ENCODE measurements at regions not wholly inside any gene's neighbourhood (a gene's known extent, or its start where the extent isn't known, plus 50 kb on each side); places are given as distances from the start of the nearest gene placed in this dataset.

DNA sequence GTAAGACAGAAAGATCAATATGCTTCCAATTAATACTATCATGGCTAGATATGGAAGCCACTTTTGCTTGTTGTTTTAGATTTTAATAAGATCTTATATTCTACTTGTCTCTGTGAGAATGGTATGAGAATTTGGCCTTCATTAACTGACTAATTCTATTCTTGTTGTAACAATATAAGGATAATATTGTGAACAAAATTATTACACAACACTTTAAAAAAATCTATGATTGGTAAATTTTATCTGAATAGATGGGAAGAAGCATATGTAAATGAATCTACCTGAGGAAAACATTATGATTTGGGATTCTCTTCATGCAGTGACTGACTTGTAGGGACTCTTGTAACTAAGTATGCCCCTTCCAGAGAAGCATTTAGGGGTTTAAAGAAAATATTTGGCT is 308.9 kb upstream of the KCND2 start:
- Histone ChIP-seq H3K4me3 (ENCODE audit: insufficient read depth, low read depth, low read length) (no peak overlapping the region), H3K9ac (ENCODE audit: low read depth, low read length) (no peak overlapping the region), H2BK20ac (ENCODE audit: low read depth, low read length) (no peak overlapping the region), H3K4me2 (ENCODE audit: low read depth, low read length) (no peak overlapping the region), H2AFZ (replicated peaks; ENCODE audit: low read length, poor library complexity) (no peak overlapping the region), H3K79me1 (ENCODE audit: low read depth in 1 of 2, low read length in 2 of 2) (no peaks in the 10 kb centered on the region), H3K23ac (ENCODE audit: low read depth, low read length) (no peak overlapping the region), H4K5ac (ENCODE audit: low read depth, low read length) (no peak overlapping the region), H2BK15ac (ENCODE audit: low read depth, low read length) (no peak overlapping the region), H3K18ac (ENCODE audit: low read depth, low read length) (peak overlapping the region; percentile 42; the same call in 1 of the 2 replicates), H2BK120ac (ENCODE audit: low read depth, low read length) (no peak overlapping the region), H2AK9ac (replicated peaks; ENCODE audit: low read depth, low read length, poor library complexity) (no peak overlapping the region), H3K56ac (ENCODE audit: extremely low read depth, insufficient read depth, low read length) (no peak overlapping the region), H3K36me3 (ENCODE audit: control insufficient read depth, insufficient read depth, low read length) (no peaks in the 10 kb centered on the region), H3K4me1 (ENCODE audit: control insufficient read depth, insufficient read depth, low read length) (peaks cover 8% of the 10 kb centered on the region; the same call in 1 of the 2 replicates), H2BK5ac (ENCODE audit: low read depth, low read length, poor library complexity, severe bottlenecking) (peak overlapping the region; percentile 62), H3K27me3 (ENCODE audit: control insufficient read depth, insufficient read depth, low read length) (no peaks in the 10 kb centered on the region), H2AK5ac (ENCODE audit: low read depth, low read length) (no peak overlapping the region), H3K14ac (replicated peaks; ENCODE audit: low read depth, low read length) (no peak overlapping the region), H3K9me1 (ENCODE audit: insufficient read depth, low read length) (no peaks in the 10 kb centered on the region), H3K4ac (ENCODE audit: low read depth, low read length) (no peak overlapping the region), H4K20me1 (ENCODE audit: insufficient read depth, low read length) (no peaks in the 10 kb centered on the region), H3K27ac (ENCODE audit: insufficient read depth, low read length) (no peak overlapping the region), H4K8ac (ENCODE audit: low read depth in 2 of 2, low read length in 2 of 2) (no peak overlapping the region), H3K9me3 (ENCODE audit: control insufficient read depth, insufficient read depth, low read length) (no peaks in the 10 kb centered on the region), H4K91ac (ENCODE audit: insufficient read depth, low read depth, low read length) (no peak overlapping the region)
- TF ChIP-seq CEBPB (IDR thresholded peaks at IDR 0.05; ENCODE audit: low read depth, low read length), result 0 out of 2 replicates have a peak, but pooled peaks have one; percentile 0
- no peak for TF ChIP-seq NFE2L2 (IDR thresholded peaks at IDR 0.05; ENCODE audit: low read depth, low read length)
- no peak for TF ChIP-seq BHLHE40 (IDR thresholded peaks at IDR 0.05; ENCODE audit: low read depth, low read length)
- in situ Hi-C loops (cut with MboI; ENCODE audit: low sequenced_read_pairs), result no loop called here
- intact Hi-C loops (cut with micrococcal nuclease), result loop anchor here (10.0 kb wide), 1 partner anchor 91 kb away; no protein-coding TSS in a partner anchor
- ATAC-seq (ENCODE audit: low read depth), result no peak
- ChIA-PET CTCF (no interaction called here), POLR2A (ENCODE audit: unreplicated experiment) (no interaction called here)
- no TSS peak for BruUV-seq (replicated peaks)
- DNase-seq, result no peak
- dilution Hi-C loops (cut with HindIII; ENCODE audit: low sequenced_read_pairs, unreplicated experiment), result no loop called here

All from IMR-90 (cell line).